ENCODE measurements at regions not wholly inside any gene's neighbourhood (a gene's known extent, or its start where the extent isn't known, plus 50 kb on each side); places are given as distances from the start of the nearest gene placed in this dataset.

GRCh38 chr4:189291939-189292338 is 648.7 kb upstream of the FRG1 start:
- no peak for TF ChIP-seq CTCF (IDR thresholded peaks at IDR 0.05; ENCODE audit: low read depth, low read length, poor library complexity, severe bottlenecking)
- TF ChIP-seq EZH2phosphoT487 (IDR thresholded peaks at IDR 0.05; ENCODE audit: borderline replicate concordance, low read length): no peak
- H3K36me3 ChIP-seq (ENCODE audit: control insufficient read depth, low read length): no peaks in the 10 kb centered on the region
- H3K9me2 ChIP-seq (replicated peaks; ENCODE audit: control insufficient read depth, low read length): no peaks in the 10 kb centered on the region
- H3K9me3 ChIP-seq (ENCODE audit: control insufficient read depth, insufficient read depth, low read length): no peaks in the 10 kb centered on the region
- no peak overlapping the region for H3K4me3 ChIP-seq (ENCODE audit: low read length)
- H4K20me1 ChIP-seq (ENCODE audit: control insufficient read depth, insufficient read depth, low read depth, low read length): no peaks in the 10 kb centered on the region
- H3K4me2 ChIP-seq (ENCODE audit: low read length): no peak overlapping the region
- no peaks in the 10 kb centered on the region for H3K27me3 ChIP-seq (ENCODE audit: control insufficient read depth, low read length)
- H3K79me2 ChIP-seq (ENCODE audit: control insufficient read depth, low read length): no peaks in the 10 kb centered on the region
- no peaks in the 10 kb centered on the region for H3F3A ChIP-seq (ENCODE audit: control insufficient read depth, insufficient read depth)
- no peaks in the 10 kb centered on the region for H3K4me1 ChIP-seq (ENCODE audit: control insufficient read depth, low read length)
- H3K27ac ChIP-seq (ENCODE audit: low read depth, low read length): no peak overlapping the region

- Histone ChIP-seq H4K20me1 (ENCODE audit: control insufficient read depth, insufficient read depth, low read depth, low read length) (no peaks in the 10 kb centered on the region), H3K79me2 (ENCODE audit: control insufficient read depth, low read length) (no peaks in the 10 kb centered on the region), H3K9me2 (replicated peaks; ENCODE audit: control insufficient read depth, low read length) (no peaks in the 10 kb centered on the region), H3K4me1 (ENCODE audit: control insufficient read depth, low read length) (no peaks in the 10 kb centered on the region), H3K9me3 (ENCODE audit: control insufficient read depth, insufficient read depth, low read length) (no peaks in the 10 kb centered on the region), H3K4me3 (ENCODE audit: low read length) (no peak overlapping the region), H3F3A (ENCODE audit: control insufficient read depth, insufficient read depth) (no peaks in the 10 kb centered on the region), H3K27me3 (ENCODE audit: control insufficient read depth, low read length) (no peaks in the 10 kb centered on the region), H3K36me3 (ENCODE audit: control insufficient read depth, low read length) (no peaks in the 10 kb centered on the region), H3K4me2 (ENCODE audit: low read length) (no peak overlapping the region), H3K27ac (ENCODE audit: low read depth, low read length) (no peak overlapping the region)
- TF ChIP-seq EZH2phosphoT487 (IDR thresholded peaks at IDR 0.05; ENCODE audit: borderline replicate concordance, low read length): no peak
- TF ChIP-seq CTCF (IDR thresholded peaks at IDR 0.05; ENCODE audit: low read depth, low read length, poor library complexity, severe bottlenecking): no peak
Measured at GRCh38 chr4:189293459-189293858, 647.2 kb upstream of the FRG1 start.

- Histone ChIP-seq H3K79me2 (ENCODE audit: control insufficient read depth, low read length) (no peaks in the 10 kb centered on the region), H3K36me3 (ENCODE audit: control insufficient read depth, low read length) (no peaks in the 10 kb centered on the region), H4K20me1 (ENCODE audit: control insufficient read depth, insufficient read depth, low read depth, low read length) (no peaks in the 10 kb centered on the region), H3K27me3 (ENCODE audit: control insufficient read depth, low read length) (no peaks in the 10 kb centered on the region), H3F3A (ENCODE audit: control insufficient read depth, insufficient read depth) (no peaks in the 10 kb centered on the region), H3K27ac (ENCODE audit: low read depth, low read length) (no peak overlapping the region), H3K9me2 (replicated peaks; ENCODE audit: control insufficient read depth, low read length) (no peaks in the 10 kb centered on the region), H3K4me3 (ENCODE audit: low read length) (no peak overlapping the region), H3K9me3 (ENCODE audit: control insufficient read depth, insufficient read depth, low read length) (no peaks in the 10 kb centered on the region), H3K4me1 (ENCODE audit: control insufficient read depth, low read length) (no peaks in the 10 kb centered on the region), H3K4me2 (ENCODE audit: low read length) (no peak overlapping the region)
- no peak for TF ChIP-seq CTCF (IDR thresholded peaks at IDR 0.05; ENCODE audit: low read depth, low read length, poor library complexity, severe bottlenecking)
- no peak for TF ChIP-seq EZH2phosphoT487 (IDR thresholded peaks at IDR 0.05; ENCODE audit: borderline replicate concordance, low read length)
Measured at GRCh38 chr4:189294574-189294973, 646.1 kb upstream of the FRG1 start.

GRCh38 chr4:189299706-189300105 is 641.0 kb upstream of the FRG1 start:
- no peaks in the 10 kb centered on the region for H3K36me3 ChIP-seq (ENCODE audit: control insufficient read depth, low read length)
- no peak overlapping the region for H3K4me3 ChIP-seq (ENCODE audit: low read length)
- H3K27me3 ChIP-seq (ENCODE audit: control insufficient read depth, low read length): no peaks in the 10 kb centered on the region
- H3K9me3 ChIP-seq (ENCODE audit: control insufficient read depth, insufficient read depth, low read length): no peaks in the 10 kb centered on the region
- no peaks in the 10 kb centered on the region for H4K20me1 ChIP-seq (ENCODE audit: control insufficient read depth, insufficient read depth, low read depth, low read length)
- no peaks in the 10 kb centered on the region for H3K9me2 ChIP-seq (replicated peaks; ENCODE audit: control insufficient read depth, low read length)
- H3K27ac ChIP-seq (ENCODE audit: low read depth, low read length): no peak overlapping the region
- TF ChIP-seq EZH2phosphoT487 (IDR thresholded peaks at IDR 0.05; ENCODE audit: borderline replicate concordance, low read length): no peak
- no peak for TF ChIP-seq CTCF (IDR thresholded peaks at IDR 0.05; ENCODE audit: low read depth, low read length, poor library complexity, severe bottlenecking)
- H3K79me2 ChIP-seq (ENCODE audit: control insufficient read depth, low read length): no peaks in the 10 kb centered on the region
- H3K4me1 ChIP-seq (ENCODE audit: control insufficient read depth, low read length): no peaks in the 10 kb centered on the region
- no peaks in the 10 kb centered on the region for H3F3A ChIP-seq (ENCODE audit: control insufficient read depth, insufficient read depth)
- no peak overlapping the region for H3K4me2 ChIP-seq (ENCODE audit: low read length)

Data from DOHH2 (cell line).